NB4 (cell line): ENCODE measurements at regions not wholly inside any gene's neighbourhood (a gene's known extent, or its start where the extent isn't known, plus 50 kb on each side); places are given as distances from the start of the nearest gene placed in this dataset.

Experiments used
- DNase-seq: peaks from one replicate; pipeline ENCODE4 v3.0.0; 2010; ENCODE audit warnings: low read depth
- H3K4me3 ChIP-seq: one replicate; pipeline ENCODE4 v1.5.1; 2011; ENCODE audit warnings: mild to moderate bottlenecking, low read depth, low read length, moderate library complexity
- MYC ChIP-seq: IDR thresholded peaks from 2 replicates; pipeline ENCODE4 v1.6.1; 2011; ENCODE audit warnings: low read depth, low read length
- POLR2A ChIP-seq: IDR thresholded peaks from 2 replicates; pipeline ENCODE4 v1.6.1; 2011; ENCODE audit warnings: mild to moderate bottlenecking; ENCODE audit not compliant: insufficient read length; ENCODE audit errors: extremely low read depth
- TF ChIP-seq, protein P1 (sequence below): IDR thresholded peaks from 2 replicates; pipeline ENCODE4 v1.6.1; 2011; ENCODE audit warnings: low read depth, low read length
- TF ChIP-seq, protein P2 (sequence below): IDR thresholded peaks from one replicate; pipeline ENCODE4 v1.5.1; 2012; ENCODE audit warnings: low read depth, low read length

- TF ChIP-seq, protein P1, sequence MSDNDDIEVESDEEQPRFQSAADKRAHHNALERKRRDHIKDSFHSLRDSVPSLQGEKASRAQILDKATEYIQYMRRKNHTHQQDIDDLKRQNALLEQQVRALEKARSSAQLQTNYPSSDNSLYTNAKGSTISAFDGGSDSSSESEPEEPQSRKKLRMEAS = no peak
- no peak overlapping the region for H3K4me3 ChIP-seq
- no peak for DNase-seq
Measured at GRCh38 chr7:68038621-68039314, 1042.1 kb downstream of the TYW1 start.

DNA sequence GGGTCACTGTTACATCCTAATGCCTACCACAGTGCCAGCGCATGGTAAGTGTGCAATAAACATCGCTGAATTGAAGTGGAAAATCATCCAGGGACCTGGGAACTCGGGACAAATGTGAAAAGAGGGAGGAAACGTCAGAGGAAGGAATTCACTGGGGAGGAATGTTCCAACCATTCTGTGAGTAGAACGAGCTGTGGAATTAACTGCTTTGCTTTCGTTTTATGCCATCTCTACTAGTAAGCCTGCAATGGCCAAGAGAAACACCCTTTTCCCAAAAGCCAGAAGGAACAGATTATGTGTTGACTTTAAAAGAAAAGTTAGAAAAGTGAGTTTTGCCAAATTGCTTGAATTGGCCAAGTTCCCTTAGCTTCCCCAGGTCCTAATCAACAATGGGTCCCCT is 1044.9 kb downstream of the TYW1 start:
- DNase-seq = no peak
- TF ChIP-seq, protein P1 = no peak
- TF ChIP-seq MYC (no peak), POLR2A (no peak)
- TF ChIP-seq, protein P2, sequence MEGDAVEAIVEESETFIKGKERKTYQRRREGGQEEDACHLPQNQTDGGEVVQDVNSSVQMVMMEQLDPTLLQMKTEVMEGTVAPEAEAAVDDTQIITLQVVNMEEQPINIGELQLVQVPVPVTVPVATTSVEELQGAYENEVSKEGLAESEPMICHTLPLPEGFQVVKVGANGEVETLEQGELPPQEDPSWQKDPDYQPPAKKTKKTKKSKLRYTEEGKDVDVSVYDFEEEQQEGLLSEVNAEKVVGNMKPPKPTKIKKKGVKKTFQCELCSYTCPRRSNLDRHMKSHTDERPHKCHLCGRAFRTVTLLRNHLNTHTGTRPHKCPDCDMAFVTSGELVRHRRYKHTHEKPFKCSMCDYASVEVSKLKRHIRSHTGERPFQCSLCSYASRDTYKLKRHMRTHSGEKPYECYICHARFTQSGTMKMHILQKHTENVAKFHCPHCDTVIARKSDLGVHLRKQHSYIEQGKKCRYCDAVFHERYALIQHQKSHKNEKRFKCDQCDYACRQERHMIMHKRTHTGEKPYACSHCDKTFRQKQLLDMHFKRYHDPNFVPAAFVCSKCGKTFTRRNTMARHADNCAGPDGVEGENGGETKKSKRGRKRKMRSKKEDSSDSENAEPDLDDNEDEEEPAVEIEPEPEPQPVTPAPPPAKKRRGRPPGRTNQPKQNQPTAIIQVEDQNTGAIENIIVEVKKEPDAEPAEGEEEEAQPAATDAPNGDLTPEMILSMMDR = no peak
- H3K4me3 ChIP-seq = no peak overlapping the region

DNA sequence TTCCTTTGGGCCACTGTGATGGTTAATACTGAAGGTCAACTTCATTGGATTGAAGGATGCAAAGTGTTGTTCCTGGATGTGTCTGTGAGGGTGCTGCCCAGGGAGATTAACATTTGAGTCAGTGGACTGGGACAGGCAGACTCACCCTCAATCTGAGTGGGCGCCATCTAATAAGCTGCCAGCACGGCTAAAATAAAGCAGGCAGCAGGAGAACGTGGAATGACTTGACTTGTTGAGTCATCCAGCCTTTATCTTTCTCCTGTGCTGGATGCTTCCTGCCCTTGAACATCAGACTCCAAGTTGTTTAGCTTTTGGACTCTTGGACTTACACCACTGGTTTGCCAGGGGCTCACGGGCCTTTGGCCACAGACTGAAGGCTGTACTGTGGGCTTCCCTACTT is 1046.9 kb downstream of the TYW1 start:
- DNase-seq = no peak
- no peak for TF ChIP-seq MYC
- TF ChIP-seq POLR2A = no peak
- TF ChIP-seq, protein P1 = no peak
- TF ChIP-seq, protein P2 = no peak
- no peak overlapping the region for H3K4me3 ChIP-seq

DNA sequence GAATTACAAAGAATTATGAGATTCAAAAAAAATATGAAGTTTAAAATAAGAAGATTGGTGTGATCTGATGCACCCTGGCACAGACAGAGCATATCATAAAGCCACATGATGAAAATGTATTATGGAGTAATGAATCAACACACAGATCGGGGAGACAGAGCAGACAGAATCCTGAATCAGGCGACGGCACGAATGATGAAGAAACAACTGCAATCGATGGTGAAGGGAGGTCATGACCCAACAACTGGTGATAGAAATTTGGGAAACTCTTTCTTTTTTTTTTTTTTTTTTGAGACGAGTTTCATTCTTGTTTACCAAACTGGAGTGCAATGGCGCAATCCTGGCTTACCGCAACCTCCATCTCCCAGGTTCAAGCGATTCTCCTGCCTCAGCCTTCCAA is 1054.0 kb downstream of the TYW1 start:
- H3K4me3 ChIP-seq = no peak overlapping the region
- TF ChIP-seq, protein P1 = no peak
- TF ChIP-seq MYC (no peak), POLR2A (no peak)
- TF ChIP-seq, protein P2 = no peak
- DNase-seq = no peak

DNA sequence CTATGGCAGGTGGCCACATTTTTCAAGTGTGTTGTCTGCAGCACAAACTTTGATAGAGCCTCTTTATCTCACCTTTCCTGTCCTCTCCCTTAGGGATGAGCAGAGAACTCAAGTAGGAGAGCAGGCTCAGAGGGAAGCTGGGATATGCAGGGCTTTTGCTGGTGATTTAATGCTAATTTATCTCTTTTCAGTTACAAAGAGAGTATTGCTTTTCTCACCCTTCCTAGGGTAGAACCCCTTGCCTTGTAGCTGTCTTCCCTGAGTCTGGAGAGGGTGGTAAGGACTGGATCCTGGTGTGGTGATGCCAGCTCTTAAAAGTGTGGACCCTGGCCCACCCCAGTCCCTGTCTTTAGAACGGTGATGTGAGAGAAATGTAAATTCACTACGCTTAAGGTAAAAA is 1061.4 kb downstream of the TYW1 start:
- H3K4me3 ChIP-seq = no peak overlapping the region
- DNase-seq = no peak
- TF ChIP-seq, protein P1 = no peak
- TF ChIP-seq, protein P2 = no peak
- TF ChIP-seq POLR2A (no peak), MYC (no peak)

GRCh38 chr7:68063171-68063570 is 1066.5 kb downstream of the TYW1 start:
- no peak overlapping the region for H3K4me3 ChIP-seq
- DNase-seq = peak; percentile 26
- TF ChIP-seq, protein P1 = no peak
- TF ChIP-seq MYC (no peak), POLR2A (no peak)
- TF ChIP-seq, protein P2 = peak; percentile 71
